Activated naive CD4-positive, alpha-beta T cell (primary cell): ENCODE measurements at regions not wholly inside any gene's neighbourhood (a gene's known extent, or its start where the extent isn't known, plus 50 kb on each side); places are given as distances from the start of the nearest gene placed in this dataset.
"Not testable (repeated sequence)": the region's sequence is repeated elsewhere in the genome, so short reads cannot be mapped to it uniquely, and the experiment has no call there.

ENCODE experiments used
- DNase-seq, 4 experiments: peaks; one replicate each; lab custom pipeline; 2025; lab: John Stamatoyannopoulos, UW

- no peak for DNase-seq
Observed at GRCh38 chr7:67301667-67302066, 305.0 kb downstream of the TYW1 start.

GRCh38 chr7:67302113-67303039 is 305.7 kb downstream of the TYW1 start:
- peak; percentile 80 to 92 (median 90) for DNase-seq

DNA sequence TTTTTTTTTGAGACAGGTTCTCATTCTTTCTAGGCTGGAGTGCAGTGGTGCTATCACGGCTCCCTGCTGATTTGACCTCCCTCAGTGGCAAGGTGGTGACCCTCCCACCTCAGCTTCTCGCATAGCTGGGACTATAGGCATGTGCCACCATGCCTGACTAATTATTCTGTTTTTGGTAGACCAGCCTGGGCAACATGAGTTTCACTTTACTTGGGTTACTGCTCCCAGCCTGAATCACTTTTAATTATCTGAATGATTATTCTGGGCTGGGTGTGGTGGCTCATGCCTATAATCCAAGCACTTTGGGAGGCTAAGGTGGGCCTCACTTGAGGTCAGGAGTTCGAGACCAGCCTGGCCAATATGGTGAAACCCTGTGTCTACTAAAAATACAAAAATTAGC is 308.2 kb downstream of the TYW1 start:
- DNase-seq, result not testable (repeated sequence)

GRCh38 chr7:67306331-67306730 is 309.7 kb downstream of the TYW1 start:
- no peak for DNase-seq

DNA sequence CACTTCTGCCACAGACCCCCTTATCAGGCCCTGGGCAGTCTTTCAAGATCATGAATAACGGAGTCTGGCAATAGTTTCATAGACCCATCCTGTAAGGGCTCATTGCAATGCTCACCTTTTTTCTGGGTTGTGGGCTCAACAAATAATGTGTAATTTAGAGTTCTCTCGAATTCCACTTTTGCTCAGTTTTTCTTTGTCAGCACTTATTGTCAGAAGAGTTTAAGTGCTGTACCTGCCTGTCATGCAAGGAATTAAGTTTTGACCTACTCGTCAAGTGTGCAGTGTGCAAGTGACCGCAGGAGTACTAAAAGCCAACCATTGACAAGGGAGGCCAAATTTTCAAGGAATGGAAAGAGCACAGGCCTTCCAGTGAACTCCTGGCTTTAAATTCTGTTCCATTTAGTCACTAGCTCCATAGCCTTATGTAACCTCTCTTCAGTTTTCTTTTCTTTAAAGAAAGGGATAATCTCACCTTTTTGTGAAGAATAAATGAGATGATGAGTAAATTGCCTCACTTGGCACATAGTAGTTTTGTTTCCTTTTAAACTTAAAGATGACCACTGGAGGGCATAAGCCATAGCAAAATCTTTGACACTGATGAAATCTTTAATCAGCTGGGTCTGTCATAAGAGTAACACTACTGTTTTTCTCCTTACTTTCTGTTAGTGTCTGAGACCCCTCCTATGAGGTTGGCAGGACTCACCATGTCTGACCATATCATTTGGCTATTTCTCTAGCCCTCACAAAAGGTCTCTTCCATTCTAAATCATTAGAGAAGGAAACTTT is 313.3 kb downstream of the TYW1 start:
- DNase-seq, result no peak

DNA sequence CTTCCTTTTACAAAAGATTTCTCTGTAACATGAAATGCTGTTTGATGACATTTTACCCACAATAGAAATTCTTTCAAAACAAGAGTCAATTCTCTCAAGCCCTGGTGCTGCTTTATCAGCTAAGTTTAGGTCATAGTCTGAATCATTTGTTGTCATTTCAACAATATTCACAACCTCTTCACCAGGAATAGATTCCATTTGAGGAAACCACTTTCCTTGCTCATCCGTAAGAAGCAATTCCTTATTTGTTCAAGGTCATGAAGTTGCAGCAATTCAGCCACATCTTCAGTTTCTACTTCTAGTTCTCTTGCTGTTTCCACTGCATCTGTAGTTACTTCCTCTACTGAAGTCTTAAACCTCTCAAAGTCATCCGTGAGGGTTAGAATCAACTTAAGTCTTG is 315.3 kb downstream of the TYW1 start:
- no peak for DNase-seq

DNA sequence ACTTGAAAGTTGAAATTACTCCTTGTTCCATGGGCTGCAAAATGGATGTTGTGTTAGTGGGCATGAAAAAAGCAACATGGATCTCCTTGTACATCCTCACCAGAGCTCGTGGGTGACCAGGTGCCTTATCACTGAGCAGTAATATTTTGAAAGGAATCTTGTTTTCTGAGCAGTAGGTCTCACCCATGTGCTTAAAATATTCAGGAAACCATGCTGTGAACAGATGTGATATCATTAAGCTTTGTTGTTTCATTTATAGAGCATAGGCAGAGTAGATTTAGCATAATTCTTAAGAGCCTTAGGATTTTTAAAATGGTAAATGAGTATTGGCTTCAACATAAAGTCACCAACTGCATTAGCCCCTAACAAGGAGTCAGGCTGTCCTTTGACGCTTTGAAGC is 316.6 kb downstream of the TYW1 start:
- DNase-seq, result no peak

DNA sequence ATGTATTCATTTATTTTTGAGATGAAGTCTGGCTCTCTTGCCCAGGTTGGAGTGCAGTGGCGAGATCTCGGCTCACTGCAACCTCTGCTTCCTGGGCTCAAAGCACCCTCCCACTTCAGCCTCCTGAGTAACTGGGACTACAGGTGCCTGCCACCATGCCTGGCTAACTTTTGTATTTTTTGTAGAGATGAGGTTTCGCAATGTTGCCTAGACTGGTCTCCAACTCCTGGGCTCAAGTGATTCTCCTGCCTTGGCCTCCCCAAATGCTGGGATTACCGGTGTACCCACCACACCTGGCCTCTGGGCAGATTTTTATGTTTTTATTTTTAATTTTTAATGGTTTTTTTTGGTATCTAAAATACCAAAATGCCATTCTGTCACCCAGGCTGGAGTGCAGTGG is 320.3 kb downstream of the TYW1 start:
- not testable (repeated sequence) for DNase-seq

- DNase-seq, result not testable (repeated sequence)
Observed at GRCh38 chr7:67328257-67328656, 331.6 kb downstream of the TYW1 start.

DNA sequence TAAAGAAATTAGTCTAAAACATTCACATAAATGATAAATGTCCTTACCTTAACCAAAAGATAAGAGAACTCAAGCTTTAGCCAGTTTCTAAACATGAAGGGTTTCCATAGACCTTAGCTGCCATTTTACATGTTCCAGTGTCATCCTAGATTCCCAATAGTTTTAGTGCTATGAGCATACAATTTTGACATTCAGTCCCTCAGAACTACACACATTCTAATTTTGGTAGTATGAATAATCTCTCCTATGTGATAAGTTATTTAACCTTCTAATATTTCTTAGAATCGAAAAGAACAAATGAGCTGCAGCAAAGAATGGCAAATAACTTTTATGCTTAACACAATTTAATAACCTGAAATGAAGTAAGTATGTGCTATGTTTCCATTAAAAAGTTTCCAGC is 338.5 kb downstream of the TYW1 start:
- not testable (repeated sequence) for DNase-seq

DNA sequence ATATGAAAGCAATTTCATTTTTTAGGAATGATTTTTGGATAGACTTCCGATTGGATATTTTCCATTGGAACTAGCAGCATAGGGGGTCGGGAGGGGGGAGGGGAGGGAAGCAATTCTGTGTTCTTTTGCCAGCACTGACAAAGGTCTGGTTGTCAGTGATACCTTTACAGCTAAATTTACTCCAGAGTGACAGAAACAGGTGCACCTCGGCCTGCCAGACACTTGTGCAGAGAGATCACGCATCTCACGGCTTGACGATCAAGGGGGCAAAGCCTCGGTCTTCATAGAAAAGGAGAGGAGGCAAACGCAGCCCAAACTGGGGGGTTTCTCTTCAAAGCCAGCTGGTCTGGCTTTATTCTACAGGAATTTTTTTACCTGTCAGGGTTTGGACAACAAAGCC is 339.0 kb downstream of the TYW1 start:
- DNase-seq, result not testable (repeated sequence)

- DNase-seq, result not testable (repeated sequence)
Observed at GRCh38 chr7:67338545-67338944, 341.9 kb downstream of the TYW1 start.

DNA sequence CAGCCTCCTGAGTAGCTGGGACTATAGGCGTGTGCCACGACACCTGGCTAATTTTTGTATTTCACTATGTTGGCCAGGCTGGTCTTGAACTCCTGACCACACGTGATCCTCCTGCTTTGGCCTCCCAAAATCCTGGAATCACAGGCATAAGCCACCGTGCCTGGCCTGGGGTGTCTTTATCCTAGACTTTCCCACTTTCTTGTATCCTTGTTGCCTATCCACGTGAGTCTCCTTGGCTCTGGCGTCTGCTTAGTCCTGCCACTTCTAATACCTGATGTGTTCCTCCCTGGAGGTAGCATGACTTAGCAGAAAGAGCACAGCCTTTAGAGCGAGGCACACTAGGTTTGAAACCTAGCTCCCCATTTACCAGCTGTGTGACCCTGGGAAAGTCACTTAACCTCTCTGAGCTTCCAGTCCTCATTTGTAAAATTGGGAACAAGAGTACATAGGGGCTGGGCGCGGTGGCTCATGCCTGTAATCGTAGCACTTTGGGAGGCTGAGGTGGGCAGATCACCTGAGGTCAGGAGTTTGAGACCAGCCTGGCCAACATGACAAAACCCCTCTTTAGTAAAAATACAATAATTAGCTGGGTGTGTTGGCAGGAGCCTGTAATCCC is 344.6 kb downstream of the TYW1 start:
- no peak for DNase-seq

- DNase-seq, result no peak
Observed at GRCh38 chr7:67343114-67343513, 346.5 kb downstream of the TYW1 start.

GRCh38 chr7:67343572-67343971 is 346.9 kb downstream of the TYW1 start:
- DNase-seq, result no peak

GRCh38 chr7:67344481-67345193 is 348.0 kb downstream of the TYW1 start:
- no peak for DNase-seq

GRCh38 chr7:67346126-67346525 is 349.5 kb downstream of the TYW1 start:
- no peak for DNase-seq

- no peak for DNase-seq
Observed at GRCh38 chr7:67346876-67347275, 350.2 kb downstream of the TYW1 start.

GRCh38 chr7:67348171-67348570 is 351.5 kb downstream of the TYW1 start:
- no peak for DNase-seq

DNA sequence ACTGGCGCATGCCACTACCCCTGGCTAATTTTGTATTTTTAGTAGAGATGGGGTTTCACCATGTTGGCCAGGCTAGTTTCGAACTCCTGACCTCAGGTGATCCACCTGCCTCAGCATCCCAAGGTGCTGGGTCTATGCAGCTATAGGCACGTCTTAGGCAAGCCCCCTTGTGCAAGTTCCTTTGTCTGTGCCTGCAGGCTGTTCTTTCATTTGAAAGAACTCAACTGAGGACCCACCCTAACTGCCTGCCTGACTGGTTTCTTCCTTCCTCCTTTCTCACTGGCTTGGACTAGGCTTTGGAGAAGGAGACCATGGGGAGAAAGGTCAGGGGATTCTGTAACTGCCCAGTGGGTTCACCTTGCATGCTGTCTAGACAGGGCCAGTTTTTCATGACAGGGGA is 361.0 kb downstream of the TYW1 start:
- DNase-seq, result not testable (repeated sequence)

DNA sequence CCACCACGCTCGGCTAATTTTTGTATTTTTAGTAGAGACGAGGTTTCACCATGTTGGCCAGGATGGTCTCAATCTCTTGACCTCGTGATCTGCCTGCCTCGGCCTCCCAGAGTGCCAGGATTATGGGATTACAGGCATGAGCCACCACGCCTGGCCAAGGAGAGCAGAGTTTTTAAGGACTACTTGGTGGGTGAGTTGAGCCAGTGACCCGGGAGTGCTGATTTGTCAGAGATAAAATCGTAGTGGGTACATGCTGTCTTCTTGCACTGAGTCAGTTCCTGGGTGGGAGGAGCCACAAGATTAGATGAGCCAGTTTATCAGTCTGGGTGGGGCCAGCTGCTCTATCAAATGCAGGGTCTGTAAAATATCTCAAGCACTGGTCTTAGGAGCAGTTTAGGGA is 361.7 kb downstream of the TYW1 start:
- DNase-seq, result not testable (repeated sequence)

DNA sequence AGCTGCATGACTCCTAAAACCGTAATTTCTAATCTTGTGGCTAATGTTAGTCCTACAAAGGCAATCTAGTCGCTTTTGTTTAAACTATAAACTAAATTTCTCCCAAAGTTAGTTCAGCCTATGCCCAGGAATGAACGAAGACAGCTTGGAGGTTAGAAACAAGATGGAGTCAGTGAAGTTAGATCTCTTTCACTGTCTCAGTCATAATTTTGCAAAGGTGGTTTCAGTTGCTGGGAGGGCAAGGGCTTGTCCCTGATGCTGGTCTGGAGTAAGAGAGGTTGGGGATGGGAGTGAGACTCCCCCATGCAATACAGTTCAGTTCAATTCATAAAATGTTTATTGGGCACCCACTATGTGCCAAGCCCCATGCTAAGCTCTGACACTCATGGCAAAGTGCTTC is 362.1 kb downstream of the TYW1 start:
- DNase-seq, result not testable (repeated sequence)
